ENCODE measurements at regions not wholly inside any gene's neighbourhood (a gene's known extent, or its start where the extent isn't known, plus 50 kb on each side); places are given as distances from the start of the nearest gene placed in this dataset.

GRCh38 chr4:187060551-187060950 is 336.9 kb upstream of the FAT1 start:
- TF ChIP-seq CTCF (IDR thresholded peaks at IDR 0.05) (no peak), POLR2A (IDR thresholded peaks at IDR 0.05) (no peak), EP300 (IDR thresholded peaks at IDR 0.05) (no peak)
